ENCODE measurements at regions not wholly inside any gene's neighbourhood (a gene's known extent, or its start where the extent isn't known, plus 50 kb on each side); places are given as distances from the start of the nearest gene placed in this dataset.

DNA sequence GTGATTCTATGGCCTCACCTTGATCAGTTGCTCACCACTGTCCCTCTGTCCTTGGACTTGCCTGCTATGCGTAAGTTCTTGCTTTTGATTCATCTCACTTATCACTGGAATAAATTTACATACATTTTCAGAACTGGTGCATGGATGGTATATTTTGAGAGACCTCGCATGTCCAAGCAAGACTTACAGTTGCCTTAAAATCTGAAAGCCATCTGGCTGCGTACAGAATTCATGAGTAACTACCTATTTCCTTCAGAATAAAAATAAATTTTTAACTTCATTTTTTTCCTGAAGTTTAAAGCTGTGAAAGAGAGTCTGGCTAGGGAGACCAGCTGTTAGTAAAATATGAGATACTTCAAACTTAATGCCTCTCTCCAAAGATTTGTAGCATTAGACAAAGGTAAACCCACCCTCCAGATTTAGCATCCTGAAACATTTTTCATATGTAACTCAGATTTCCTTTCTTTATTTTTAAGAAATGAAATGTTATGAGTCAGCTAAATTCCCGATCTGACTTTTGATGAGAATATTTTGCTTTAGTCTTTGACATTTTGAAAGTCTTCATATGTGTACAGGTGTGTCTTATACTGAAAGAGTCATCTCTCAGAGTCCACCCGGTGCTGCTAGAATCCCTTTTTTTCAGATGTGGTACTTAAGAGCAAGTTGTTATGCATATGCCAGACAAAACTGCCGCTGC lies 136.4 kb upstream of the CELF2 start:
- TF ChIP-seq ZNF70 (CRISPR knock-in tag; IDR thresholded peaks at IDR 0.05) (no peak), ZNF8 (CRISPR knock-in tag; IDR thresholded peaks at IDR 0.05) (no peak), ZFP3 (CRISPR knock-in tag; IDR thresholded peaks at IDR 0.05) (no peak), GLIS3 (CRISPR knock-in tag; IDR thresholded peaks at IDR 0.05) (no peak), PPARA (CRISPR knock-in tag; IDR thresholded peaks at IDR 0.05; ENCODE audit: borderline replicate concordance) (no peak), ZC3H10 (CRISPR knock-in tag; IDR thresholded peaks at IDR 0.05) (no peak), RARB (CRISPR knock-in tag; IDR thresholded peaks at IDR 0.05) (no peak), TOX (CRISPR knock-in tag; IDR thresholded peaks at IDR 0.05; ENCODE audit: borderline replicate concordance) (no peak), ISL1 (CRISPR knock-in tag; IDR thresholded peaks at IDR 0.05) (no peak), OSR1 (CRISPR knock-in tag; IDR thresholded peaks at IDR 0.05) (no peak), CSDC2 (CRISPR knock-in tag; IDR thresholded peaks at IDR 0.05) (no peak), BACH2 (CRISPR knock-in tag; IDR thresholded peaks at IDR 0.05; ENCODE audit: borderline replicate concordance) (no peak)
- TF ChIP-seq, protein P1, sequence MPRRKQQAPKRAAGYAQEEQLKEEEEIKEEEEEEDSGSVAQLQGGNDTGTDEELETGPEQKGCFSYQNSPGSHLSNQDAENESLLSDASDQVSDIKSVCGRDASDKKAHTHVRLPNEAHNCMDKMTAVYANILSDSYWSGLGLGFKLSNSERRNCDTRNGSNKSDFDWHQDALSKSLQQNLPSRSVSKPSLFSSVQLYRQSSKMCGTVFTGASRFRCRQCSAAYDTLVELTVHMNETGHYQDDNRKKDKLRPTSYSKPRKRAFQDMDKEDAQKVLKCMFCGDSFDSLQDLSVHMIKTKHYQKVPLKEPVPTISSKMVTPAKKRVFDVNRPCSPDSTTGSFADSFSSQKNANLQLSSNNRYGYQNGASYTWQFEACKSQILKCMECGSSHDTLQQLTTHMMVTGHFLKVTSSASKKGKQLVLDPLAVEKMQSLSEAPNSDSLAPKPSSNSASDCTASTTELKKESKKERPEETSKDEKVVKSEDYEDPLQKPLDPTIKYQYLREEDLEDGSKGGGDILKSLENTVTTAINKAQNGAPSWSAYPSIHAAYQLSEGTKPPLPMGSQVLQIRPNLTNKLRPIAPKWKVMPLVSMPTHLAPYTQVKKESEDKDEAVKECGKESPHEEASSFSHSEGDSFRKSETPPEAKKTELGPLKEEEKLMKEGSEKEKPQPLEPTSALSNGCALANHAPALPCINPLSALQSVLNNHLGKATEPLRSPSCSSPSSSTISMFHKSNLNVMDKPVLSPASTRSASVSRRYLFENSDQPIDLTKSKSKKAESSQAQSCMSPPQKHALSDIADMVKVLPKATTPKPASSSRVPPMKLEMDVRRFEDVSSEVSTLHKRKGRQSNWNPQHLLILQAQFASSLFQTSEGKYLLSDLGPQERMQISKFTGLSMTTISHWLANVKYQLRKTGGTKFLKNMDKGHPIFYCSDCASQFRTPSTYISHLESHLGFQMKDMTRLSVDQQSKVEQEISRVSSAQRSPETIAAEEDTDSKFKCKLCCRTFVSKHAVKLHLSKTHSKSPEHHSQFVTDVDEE (CRISPR knock-in tag; IDR thresholded peaks at IDR 0.05): no peak
- TF ChIP-seq, protein P2, sequence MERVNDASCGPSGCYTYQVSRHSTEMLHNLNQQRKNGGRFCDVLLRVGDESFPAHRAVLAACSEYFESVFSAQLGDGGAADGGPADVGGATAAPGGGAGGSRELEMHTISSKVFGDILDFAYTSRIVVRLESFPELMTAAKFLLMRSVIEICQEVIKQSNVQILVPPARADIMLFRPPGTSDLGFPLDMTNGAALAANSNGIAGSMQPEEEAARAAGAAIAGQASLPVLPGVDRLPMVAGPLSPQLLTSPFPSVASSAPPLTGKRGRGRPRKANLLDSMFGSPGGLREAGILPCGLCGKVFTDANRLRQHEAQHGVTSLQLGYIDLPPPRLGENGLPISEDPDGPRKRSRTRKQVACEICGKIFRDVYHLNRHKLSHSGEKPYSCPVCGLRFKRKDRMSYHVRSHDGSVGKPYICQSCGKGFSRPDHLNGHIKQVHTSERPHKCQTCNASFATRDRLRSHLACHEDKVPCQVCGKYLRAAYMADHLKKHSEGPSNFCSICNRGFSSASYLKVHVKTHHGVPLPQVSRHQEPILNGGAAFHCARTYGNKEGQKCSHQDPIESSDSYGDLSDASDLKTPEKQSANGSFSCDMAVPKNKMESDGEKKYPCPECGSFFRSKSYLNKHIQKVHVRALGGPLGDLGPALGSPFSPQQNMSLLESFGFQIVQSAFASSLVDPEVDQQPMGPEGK (CRISPR knock-in tag; IDR thresholded peaks at IDR 0.05; ENCODE audit: borderline replicate concordance): no peak
- TF ChIP-seq, protein P3, sequence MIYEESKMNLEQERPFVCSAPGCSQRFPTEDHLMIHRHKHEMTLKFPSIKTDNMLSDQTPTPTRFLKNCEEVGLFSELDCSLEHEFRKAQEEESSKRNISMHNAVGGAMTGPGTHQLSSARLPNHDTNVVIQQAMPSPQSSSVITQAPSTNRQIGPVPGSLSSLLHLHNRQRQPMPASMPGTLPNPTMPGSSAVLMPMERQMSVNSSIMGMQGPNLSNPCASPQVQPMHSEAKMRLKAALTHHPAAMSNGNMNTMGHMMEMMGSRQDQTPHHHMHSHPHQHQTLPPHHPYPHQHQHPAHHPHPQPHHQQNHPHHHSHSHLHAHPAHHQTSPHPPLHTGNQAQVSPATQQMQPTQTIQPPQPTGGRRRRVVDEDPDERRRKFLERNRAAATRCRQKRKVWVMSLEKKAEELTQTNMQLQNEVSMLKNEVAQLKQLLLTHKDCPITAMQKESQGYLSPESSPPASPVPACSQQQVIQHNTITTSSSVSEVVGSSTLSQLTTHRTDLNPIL (CRISPR knock-in tag; IDR thresholded peaks at IDR 0.05; ENCODE audit: low read depth): no peak
- TF ChIP-seq, protein P4, sequence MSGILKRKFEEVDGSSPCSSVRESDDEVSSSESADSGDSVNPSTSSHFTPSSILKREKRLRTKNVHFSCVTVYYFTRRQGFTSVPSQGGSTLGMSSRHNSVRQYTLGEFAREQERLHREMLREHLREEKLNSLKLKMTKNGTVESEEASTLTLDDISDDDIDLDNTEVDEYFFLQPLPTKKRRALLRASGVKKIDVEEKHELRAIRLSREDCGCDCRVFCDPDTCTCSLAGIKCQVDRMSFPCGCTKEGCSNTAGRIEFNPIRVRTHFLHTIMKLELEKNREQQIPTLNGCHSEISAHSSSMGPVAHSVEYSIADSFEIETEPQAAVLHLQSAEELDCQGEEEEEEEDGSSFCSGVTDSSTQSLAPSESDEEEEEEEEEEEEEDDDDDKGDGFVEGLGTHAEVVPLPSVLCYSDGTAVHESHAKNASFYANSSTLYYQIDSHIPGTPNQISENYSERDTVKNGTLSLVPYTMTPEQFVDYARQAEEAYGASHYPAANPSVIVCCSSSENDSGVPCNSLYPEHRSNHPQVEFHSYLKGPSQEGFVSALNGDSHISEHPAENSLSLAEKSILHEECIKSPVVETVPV (CRISPR knock-in tag; IDR thresholded peaks at IDR 0.05): no peak
- TF ChIP-seq, protein P5, sequence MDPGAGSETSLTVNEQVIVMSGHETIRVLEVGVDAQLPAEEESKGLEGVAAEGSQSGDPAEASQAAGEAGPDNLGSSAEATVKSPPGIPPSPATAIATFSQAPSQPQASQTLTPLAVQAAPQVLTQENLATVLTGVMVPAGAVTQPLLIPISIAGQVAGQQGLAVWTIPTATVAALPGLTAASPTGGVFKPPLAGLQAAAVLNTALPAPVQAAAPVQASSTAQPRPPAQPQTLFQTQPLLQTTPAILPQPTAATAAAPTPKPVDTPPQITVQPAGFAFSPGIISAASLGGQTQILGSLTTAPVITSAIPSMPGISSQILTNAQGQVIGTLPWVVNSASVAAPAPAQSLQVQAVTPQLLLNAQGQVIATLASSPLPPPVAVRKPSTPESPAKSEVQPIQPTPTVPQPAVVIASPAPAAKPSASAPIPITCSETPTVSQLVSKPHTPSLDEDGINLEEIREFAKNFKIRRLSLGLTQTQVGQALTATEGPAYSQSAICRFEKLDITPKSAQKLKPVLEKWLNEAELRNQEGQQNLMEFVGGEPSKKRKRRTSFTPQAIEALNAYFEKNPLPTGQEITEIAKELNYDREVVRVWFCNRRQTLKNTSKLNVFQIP (CRISPR knock-in tag; IDR thresholded peaks at IDR 0.05; ENCODE audit: borderline replicate concordance, low read depth): no peak
- no peak for ATAC-seq

DNA sequence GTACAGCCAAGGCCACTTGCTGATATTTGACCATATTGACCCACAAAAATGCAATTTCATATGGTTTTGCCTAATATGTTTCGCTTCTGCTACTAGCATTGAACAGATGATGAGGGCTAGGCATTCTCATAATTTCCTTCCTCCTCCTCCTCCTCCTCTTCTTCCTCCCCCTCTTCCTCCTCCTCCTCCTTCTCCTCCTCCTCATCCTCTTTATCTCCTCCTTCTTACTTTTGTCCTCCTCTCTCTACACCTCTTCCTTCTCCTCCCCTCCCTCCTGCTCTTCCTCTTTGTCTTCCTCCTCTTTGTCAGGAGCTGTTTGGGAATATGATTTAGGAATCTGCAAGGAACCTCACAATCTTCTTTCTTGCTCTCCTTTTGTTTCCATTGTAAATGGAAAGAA lies 133.9 kb upstream of the CELF2 start:
- no peak for ATAC-seq
- TF ChIP-seq SNAI2 (CRISPR knock-in tag; IDR thresholded peaks at IDR 0.05): no peak

DNA sequence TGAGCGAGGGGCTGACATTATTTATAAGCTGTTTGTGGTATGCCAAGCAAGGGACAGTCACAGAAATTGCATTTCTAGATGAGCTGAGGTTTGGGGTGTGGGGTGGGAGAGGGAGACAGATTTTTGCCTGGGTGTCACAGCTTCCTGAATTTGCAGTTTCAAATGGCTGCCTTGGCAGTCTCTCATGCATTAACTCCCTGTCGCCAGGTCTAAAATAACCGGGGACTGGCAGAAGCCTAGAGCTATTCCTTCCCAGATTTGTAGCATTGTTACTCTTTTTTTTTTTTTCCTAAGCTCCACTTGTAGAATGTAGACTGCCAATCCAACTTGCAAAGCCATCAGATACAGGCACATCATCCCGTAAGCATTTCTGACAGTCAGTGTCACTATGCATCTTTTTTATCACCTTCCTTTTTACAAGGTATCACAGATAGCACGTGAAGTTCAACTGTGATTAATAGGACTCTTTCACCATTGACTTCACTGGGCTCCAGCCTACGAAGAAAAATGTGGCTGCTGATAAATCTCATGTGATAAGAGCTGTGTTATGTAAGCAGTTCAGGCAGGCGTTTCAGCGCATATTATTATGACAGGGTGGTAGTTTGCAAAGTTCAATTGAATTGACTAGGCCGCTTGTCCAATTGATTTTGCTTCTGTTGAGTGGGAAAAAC lies 130.7 kb upstream of the CELF2 start:
- TF ChIP-seq, protein P2 (CRISPR knock-in tag; IDR thresholded peaks at IDR 0.05; ENCODE audit: borderline replicate concordance): no peak
- TF ChIP-seq ISL1 (CRISPR knock-in tag; IDR thresholded peaks at IDR 0.05) (no peak), ZNF8 (CRISPR knock-in tag; IDR thresholded peaks at IDR 0.05) (no peak), ZNF565 (CRISPR knock-in tag; conservative IDR thresholded peaks at IDR 0.05; ENCODE audit: low read depth) (no peak), ARNTL (CRISPR knock-in tag; IDR thresholded peaks at IDR 0.05; ENCODE audit: borderline replicate concordance, low read depth) (no peak), TOX (CRISPR knock-in tag; IDR thresholded peaks at IDR 0.05; ENCODE audit: borderline replicate concordance) (no peak), OSR1 (CRISPR knock-in tag; IDR thresholded peaks at IDR 0.05) (no peak)
- TF ChIP-seq, protein P5 (CRISPR knock-in tag; IDR thresholded peaks at IDR 0.05; ENCODE audit: borderline replicate concordance, low read depth): no peak
- no peak for ATAC-seq
